HG03095 (cell line): ENCODE measurements at regions not wholly inside any gene's neighbourhood (a gene's known extent, or its start where the extent isn't known, plus 50 kb on each side); places are given as distances from the start of the nearest gene placed in this dataset.
A peak's percentile ranks its signal among the peaks of the same experiment; 100 is the strongest.
"Not testable (repeated sequence)": the region's sequence is repeated elsewhere in the genome, so short reads cannot be mapped to it uniquely, and the experiment has no call there.

ENCODE experiments used
- ATAC-seq: cut with Tn5 transposase; IDR thresholded peaks from one replicate; pipeline ENCODE4 v1.9.1; 2021; ENCODE audit warnings: moderate library complexity; ENCODE audit not compliant: unreplicated experiment

GRCh38 chr7:89616829-89617228 lies 537.4 kb upstream of the STEAP1 start:
- ATAC-seq, result not testable (repeated sequence)

GRCh38 chr7:89618274-89618673 lies 536.0 kb upstream of the STEAP1 start:
- ATAC-seq, result no peak

- no peak for ATAC-seq
These were observed 532.2 kb upstream of the STEAP1 start for GRCh38 chr7:89621925-89622641.

GRCh38 chr7:89623018-89623672 lies 531.1 kb upstream of the STEAP1 start:
- ATAC-seq, result peak; percentile 82

GRCh38 chr7:89624155-89624554 lies 530.1 kb upstream of the STEAP1 start:
- not testable (repeated sequence) for ATAC-seq

- no peak for ATAC-seq
These were observed 505.8 kb upstream of the STEAP1 start for GRCh38 chr7:89648509-89648908.

- no peak for ATAC-seq
These were observed 498.3 kb upstream of the STEAP1 start for GRCh38 chr7:89655946-89656345.

GRCh38 chr7:89661876-89662275 lies 492.4 kb upstream of the STEAP1 start:
- ATAC-seq, result no peak

GRCh38 chr7:89666136-89666835 lies 488.0 kb upstream of the STEAP1 start:
- no peak for ATAC-seq

- ATAC-seq, result no peak
These were observed 474.1 kb upstream of the STEAP1 start for GRCh38 chr7:89680161-89680560.

GRCh38 chr7:89681448-89681847 lies 472.8 kb upstream of the STEAP1 start:
- ATAC-seq, result no peak

GRCh38 chr7:89685287-89685686 lies 469.0 kb upstream of the STEAP1 start:
- ATAC-seq, result no peak

- ATAC-seq, result no peak
These were observed 467.1 kb upstream of the STEAP1 start for GRCh38 chr7:89687211-89687610.

GRCh38 chr7:89695241-89695640 lies 459.0 kb upstream of the STEAP1 start:
- no peak for ATAC-seq

GRCh38 chr7:89714131-89714530 lies 440.1 kb upstream of the STEAP1 start:
- ATAC-seq, result no peak

- ATAC-seq, result not testable (repeated sequence)
These were observed 435.3 kb upstream of the STEAP1 start for GRCh38 chr7:89718941-89719340.

GRCh38 chr7:89728481-89728880 lies 425.8 kb upstream of the STEAP1 start:
- ATAC-seq, result no peak

GRCh38 chr7:89731751-89732445 lies 422.4 kb upstream of the STEAP1 start:
- no peak for ATAC-seq

- no peak for ATAC-seq
These were observed 415.7 kb upstream of the STEAP1 start for GRCh38 chr7:89738549-89738948.

GRCh38 chr7:89757910-89758309 lies 396.4 kb upstream of the STEAP1 start:
- no peak for ATAC-seq

GRCh38 chr7:89760690-89761089 lies 393.6 kb upstream of the STEAP1 start:
- ATAC-seq, result no peak
